NCI-H2227 (cell line): ENCODE measurements at regions not wholly inside any gene's neighbourhood (a gene's known extent, or its start where the extent isn't known, plus 50 kb on each side); places are given as distances from the start of the nearest gene placed in this dataset.

Experiments used
- DNase-seq: peaks from one replicate; lab custom pipeline; 2025; ENCODE audit not compliant: unreplicated experiment; lab: John Stamatoyannopoulos, UW

- no peak for DNase-seq
Observed at GRCh38 chr11:15378941-15379340, 264.2 kb downstream of the INSC start.

GRCh38 chr11:15379483-15379882 is 264.8 kb downstream of the INSC start:
- DNase-seq, result no peak

DNA sequence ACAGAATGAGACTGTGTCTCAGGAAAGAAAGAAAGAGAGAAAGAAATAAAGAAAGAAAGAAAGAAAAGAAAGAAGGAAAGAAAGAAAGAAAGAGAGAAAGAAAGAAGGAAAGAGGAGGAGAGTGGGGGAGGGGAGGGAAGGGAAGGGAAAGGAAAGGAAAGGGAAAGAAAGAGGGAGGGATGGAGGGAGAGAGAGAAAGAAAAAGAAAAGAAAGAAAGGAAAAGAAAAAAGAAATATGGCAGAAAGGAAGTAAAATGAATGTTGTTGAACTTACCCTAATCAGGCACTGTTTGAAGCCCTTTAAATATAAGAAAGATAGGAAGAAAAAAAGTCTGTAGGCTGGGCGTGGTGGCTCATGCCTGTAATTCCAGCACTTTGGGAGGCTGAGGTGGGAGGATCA is 276.1 kb downstream of the INSC start:
- DNase-seq, result no peak

DNA sequence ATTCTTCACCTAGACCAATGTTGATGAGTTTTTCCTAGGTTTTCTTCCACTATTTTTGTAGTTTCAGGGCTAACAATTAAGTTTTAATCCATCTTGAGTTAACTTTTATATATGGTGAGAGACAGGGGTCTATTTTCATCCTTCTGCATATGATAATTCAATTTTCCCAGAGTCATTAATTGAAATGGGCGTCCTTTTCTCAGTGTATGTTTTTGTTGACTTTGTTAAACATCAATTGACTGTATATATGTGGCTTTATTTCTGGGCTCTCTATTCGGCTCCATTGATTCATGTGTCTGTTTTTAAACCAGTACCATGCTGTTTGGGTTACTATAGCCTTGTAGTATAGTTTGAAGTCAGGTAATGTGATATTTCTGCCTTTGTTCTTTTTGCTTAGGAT is 282.1 kb downstream of the INSC start:
- DNase-seq, result no peak

DNA sequence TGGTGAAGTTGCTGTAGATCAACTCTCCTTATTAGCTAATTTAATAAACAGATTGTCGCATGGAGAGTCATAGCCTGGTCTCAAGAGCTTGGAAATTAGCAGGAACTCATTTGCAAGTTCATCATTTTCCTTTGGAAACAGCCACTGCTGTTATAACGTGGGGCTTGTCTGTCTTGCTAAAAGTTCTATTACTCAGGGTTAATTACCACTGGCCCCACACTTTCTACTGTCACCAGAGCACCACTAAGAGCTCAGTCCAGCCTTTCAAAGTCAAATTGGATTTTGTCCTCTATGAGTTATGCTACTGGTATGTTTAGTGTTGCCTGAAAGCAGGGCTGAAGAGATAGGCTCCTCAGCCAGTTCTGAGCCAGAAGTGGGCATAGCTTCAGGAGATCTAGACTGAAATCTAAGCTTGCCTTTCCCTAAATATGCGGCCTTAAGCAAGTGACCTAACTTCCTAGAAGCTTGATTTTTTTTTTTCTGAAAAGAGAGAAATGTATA is 292.2 kb downstream of the INSC start:
- no peak for DNase-seq

DNA sequence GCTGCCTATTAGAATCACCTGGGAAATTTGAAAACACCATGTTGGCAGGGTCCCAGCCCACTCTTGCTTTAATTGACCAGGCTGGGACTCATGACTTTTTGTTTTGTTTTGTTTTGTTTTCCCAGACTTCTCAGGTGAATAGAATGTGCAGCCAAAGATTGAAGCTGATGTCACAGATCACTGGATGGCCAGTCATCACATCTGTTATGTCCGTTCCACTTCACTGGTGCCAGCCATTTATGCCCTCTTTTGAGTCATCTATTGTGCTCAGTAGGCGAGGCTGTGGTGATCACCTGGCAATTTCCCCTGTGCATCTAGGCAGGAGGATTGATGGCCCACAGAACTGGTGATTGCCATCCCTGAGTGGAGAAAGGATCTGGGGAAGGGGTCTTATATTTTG is 297.3 kb downstream of the INSC start:
- DNase-seq, result no peak

DNA sequence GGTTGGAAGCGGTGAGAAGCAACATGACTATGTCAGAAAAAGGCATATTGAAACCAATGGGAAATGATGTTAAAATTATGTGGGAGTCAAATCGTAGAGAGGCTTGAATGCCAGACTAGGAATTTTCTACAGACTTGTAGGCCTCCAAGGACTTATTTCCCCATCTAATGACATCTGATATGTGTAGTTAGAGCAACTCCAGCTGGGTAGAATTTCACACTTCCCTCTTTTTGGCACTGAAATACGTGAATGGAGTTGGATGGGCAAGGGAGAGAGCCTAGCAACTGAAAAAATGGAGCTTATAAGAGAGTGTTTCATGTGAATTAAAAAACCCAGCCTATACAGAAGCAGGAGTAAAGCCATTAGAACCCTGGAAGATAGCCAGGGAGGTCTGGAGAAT is 304.2 kb downstream of the INSC start:
- no peak for DNase-seq

GRCh38 chr11:15419696-15420095 is 305.0 kb downstream of the INSC start:
- no peak for DNase-seq

DNA sequence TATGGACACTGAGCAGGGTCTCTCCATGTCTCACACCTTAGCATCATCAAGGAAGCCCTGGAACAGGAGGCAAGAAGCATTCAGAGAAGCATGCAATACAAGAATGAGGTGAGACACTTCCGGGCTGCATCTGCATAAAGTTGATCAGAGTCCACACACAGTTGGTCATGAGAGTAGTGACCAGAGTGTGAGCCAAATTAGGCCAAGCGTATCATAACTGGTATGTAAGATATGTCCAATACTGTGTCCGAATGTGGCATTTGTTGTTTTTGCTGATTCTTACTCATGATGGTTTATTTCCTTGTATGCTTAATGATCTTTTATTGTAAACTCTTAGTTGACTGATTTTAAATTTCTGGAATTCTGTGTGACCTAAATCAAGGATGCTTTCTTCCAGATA is 315.7 kb downstream of the INSC start:
- no peak for DNase-seq

- DNase-seq, result no peak
Observed at GRCh38 chr11:15434529-15434928, 319.8 kb downstream of the INSC start.

DNA sequence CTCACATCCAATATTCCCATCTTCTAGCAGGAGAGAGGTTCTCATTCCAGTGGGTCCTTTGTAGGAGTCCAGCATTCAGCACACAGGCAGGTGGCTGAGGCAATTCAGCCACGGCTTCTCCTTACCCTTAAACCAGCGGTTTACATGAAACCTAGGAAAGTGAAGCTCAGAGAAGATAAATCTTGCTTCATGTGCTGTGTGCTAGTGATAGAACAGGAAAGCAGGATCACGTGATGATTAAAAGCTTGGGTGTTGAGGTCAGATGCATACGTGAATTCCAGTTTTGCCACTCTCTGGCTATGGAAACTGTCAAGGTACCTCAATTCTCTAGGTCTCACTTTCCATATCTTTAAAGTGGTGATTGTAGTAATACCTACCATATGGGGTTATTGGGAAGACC is 331.6 kb downstream of the INSC start:
- DNase-seq, result no peak

GRCh38 chr11:15446929-15447328 is 332.2 kb downstream of the INSC start:
- peak; percentile 54 for DNase-seq

DNA sequence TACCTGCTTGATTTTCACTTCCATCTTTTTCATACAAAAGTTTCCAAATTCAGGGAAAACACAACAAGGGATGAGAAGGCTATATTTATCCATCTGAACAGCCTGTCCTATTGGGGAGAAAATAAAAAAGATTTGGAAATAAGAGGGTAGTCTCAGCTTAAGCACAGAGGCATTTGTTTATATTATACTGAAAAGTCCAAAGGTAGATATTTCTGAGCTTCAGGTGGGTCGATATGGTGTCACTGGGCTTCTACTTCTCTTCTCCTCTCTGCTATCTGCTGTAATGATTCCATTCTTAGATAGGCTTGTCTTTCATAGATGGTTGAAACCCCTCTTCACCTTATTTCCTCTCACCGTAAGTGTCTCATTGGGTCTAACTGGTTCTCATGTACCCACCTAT is 337.0 kb downstream of the INSC start:
- no peak for DNase-seq

DNA sequence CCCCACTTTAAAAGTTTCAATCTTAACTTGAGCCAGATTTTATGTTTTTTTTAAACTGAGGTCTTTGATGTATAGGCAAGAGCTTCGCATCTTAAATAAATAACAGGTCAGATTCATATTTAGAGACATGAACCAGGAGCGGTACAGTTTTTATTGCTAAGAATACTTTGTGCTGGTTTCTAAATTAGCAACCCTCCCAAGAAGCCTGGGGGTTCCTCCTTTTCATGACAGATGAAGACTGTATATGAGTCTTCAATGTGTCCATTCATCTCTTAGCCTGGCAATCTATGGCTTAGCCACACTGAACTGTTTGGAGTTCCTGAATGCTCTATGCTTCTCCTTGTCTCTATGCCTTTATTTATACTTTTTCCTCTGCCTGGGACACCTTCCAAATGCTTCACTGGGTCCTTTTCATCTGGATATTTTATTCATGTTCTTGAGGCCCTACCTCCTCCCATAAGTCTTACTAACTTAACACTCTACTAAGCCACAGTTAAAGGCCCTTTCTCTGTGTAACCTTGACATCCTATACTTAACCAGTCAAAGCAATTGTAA is 338.6 kb downstream of the INSC start:
- DNase-seq, result no peak

DNA sequence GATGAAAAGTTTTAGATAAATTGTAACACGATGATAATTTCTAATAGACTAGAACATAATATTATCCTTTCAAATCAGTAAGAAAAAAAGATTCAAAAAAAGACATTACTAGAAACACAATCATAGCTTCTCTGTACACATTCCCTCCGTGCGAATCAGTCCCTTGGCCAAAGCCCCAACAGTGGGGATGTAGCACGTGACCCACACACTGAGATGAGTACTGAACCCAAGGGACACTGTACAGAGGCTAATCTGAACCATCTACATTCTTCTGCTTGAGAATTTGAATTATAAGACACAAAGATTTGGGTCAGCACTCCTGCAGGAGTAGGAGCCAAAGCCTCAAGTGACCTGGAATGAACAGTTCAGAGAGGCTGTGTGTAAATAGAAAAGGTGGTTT is 353.7 kb downstream of the INSC start:
- DNase-seq, result no peak

DNA sequence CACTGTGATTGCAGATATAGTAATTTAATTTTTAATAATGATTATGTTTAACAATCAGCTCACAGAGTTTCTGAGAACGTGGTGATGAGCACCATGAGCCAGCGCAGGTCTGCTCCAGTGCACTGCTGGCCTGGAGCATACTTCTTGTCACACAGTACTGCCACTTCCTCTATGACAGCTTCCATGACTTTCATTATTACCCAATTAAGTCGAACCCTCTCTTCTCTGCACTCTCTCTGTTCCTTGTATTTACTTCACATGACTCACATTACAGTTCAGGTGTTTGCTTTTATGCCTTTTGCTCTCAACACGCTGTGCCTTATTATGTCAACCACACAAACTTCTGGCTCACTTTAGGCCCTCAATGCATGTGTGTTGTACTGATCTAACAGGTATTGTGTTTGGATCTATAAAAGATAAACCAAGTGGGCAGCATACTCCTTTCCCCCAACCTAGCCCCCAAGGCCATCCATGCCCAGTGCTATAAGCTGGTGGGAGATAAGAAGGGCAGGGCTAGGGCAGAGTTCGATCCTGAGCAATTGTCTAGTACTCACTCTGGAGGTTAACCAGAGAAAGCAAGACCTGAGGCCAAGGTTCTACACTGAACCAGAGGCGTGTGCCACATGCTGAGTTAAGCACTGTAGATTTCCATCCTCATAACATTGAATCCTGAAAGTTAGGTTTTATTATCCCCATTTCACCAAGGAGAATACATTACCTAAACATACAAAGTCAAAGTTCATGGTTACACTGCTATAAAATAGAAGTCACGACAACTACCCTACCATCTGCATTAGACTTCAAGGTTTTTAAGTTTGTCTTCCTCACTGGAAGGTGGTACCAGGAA is 356.5 kb downstream of the INSC start:
- no peak for DNase-seq

- DNase-seq, result peak; percentile 81
Observed at GRCh38 chr11:15471895-15472799, 357.4 kb downstream of the INSC start.

- DNase-seq, result no peak
Observed at GRCh38 chr11:15473954-15474837, 359.5 kb downstream of the INSC start.

GRCh38 chr11:15476371-15476917 is 361.7 kb downstream of the INSC start:
- no peak for DNase-seq

DNA sequence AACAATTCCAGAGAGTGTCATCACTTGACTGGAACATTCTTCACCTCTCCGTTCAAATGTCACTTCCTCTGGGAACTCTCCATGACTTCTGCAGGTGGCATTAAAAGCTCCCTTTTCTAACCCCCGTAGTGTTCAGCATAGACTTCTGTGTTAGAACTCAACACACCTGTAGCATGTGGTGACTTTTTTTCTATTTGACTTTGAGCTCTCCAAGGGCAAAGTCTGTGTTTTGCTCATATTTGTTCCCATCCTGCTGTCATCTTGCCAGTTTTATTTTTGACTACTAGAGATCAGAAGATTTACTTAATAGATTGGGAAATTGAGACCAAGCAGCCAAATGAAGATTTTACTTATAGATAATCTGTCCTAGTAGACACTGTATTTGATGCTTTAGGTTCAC is 367.1 kb downstream of the INSC start:
- DNase-seq, result no peak
